Frontal cortex (tissue), 3 donors: ENCODE measurements at regions not wholly inside any gene's neighbourhood (a gene's known extent, or its start where the extent isn't known, plus 50 kb on each side); places are given as distances from the start of the nearest gene placed in this dataset.

Experiments
- DNase-seq, 2 donors: peaks; one replicate each; pipeline ENCODE4 v3.0.0; 2012; ENCODE audit warnings: low spot score in 2 of 2
- FAIRE-seq: peaks from 2 replicates; lab custom pipeline; 2012; peaks lifted over from hg19 to GRCh38; lab: Jason Lieb, UNC
- donor health status: control.
- donor health status: control.
- donor health status: control.

- DNase-seq (no peak), FAIRE-seq (no peak)
Measured at GRCh38 chr3:158961471-158961870, 159.6 kb downstream of the MFSD1 start.

GRCh38 chr3:158961911-158962310 is 160.1 kb downstream of the MFSD1 start:
- DNase-seq: no peak

GRCh38 chr3:158970006-158970405 is 168.2 kb downstream of the MFSD1 start:
- DNase-seq (no peak), FAIRE-seq (no peak)

More at GRCh38 chr3:158961911-158962310, 160.1 kb downstream of the MFSD1 start:
- no peak for FAIRE-seq

DNA sequence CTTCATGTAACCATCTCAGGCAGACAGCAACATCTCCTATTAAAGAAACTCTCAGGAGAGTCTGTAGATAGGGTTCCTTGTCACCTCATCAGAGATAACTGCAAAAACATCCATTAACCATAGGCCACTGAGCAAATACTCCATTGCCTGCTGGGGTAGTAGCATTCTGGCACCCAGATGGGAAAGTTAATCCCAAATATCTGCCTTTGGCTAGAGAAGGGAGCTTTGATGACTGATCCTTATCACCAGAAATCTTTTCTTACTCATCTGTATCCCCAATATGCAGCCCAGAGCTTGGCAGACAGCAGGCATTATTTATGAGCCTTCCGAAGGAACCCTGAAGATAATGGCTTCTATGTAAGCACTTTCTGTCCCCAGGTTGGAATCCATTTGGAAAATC is 173.1 kb downstream of the MFSD1 start:
- no peak for FAIRE-seq
- no peak for DNase-seq

- FAIRE-seq (no peak), DNase-seq (no peak)
Measured at GRCh38 chr3:158976966-158977365, 175.1 kb downstream of the MFSD1 start.

DNA sequence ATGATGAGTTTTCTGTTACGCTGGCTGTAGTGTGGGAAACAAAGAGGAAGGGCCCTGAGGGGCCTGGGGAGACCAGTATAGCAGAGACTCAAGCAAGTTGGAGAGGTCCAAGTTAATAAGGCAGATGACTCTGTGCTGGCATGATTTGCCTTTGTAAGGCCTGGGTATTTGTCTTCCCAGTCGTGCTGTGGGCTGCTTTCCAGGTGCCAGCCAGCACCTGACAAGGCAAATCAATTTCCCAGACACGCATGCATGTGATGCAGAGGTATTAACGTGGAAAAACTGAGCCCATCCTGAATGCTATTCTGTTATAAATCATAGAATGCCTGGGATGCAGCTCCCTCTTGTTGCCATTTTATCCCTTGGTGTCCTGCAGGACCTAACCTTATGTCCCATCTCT is 175.6 kb downstream of the MFSD1 start:
- no peak for FAIRE-seq
- DNase-seq: no peak

- DNase-seq (no peak), FAIRE-seq (no peak)
Measured at GRCh38 chr3:158983216-158984099, 181.6 kb downstream of the MFSD1 start.

DNA sequence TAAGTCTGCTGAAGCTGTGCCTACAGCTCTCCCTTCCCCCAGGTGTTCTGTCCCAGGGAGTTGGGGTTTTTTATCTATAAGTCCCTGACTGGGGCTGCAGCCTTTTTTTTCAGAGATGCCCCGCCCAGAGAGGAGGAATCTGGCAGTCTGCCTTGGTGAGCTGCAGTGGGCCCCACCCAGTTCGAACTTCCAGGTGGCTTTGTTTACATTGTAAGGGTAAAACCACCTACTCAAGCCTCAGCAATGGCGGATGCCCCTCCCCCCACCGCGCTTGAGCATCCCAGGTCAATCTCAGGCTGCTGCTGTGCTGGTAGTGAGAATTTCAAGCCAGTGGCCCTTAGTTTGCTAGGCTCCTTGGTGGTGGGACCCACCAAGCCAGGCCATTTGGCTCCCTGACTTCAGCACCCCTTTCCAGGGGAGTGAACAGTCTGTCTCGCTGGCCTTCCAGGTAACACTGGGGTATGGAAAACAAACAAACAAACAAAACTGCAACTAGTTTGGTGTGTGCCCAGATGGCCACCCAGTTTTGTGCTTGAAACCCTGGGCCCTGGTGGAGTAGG is 189.4 kb downstream of the MFSD1 start:
- no peak for DNase-seq
- no peak for FAIRE-seq

DNA sequence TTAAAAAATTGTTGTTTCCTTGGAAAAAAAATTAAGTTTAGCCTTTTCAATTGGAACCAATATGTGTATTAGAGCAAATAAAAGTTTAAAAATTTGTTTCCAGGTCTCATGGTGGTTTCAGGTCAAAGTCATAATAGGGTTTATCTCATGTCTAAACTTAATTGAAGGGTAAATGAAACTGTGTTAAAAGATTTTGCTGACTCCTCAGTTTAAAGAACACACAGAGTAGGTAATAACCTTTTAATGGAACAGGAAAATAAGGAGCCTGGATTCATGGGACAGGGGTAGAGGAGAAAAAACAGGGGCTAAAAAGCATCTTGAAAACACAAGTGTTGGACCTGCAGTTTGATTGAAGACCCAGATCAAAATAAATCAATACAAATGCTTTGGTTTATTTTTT is 190.6 kb downstream of the MFSD1 start:
- no peak for FAIRE-seq
- DNase-seq: no peak

- DNase-seq (no peak), FAIRE-seq (no peak)
Measured at GRCh38 chr3:158994386-158994785, 192.5 kb downstream of the MFSD1 start.

DNA sequence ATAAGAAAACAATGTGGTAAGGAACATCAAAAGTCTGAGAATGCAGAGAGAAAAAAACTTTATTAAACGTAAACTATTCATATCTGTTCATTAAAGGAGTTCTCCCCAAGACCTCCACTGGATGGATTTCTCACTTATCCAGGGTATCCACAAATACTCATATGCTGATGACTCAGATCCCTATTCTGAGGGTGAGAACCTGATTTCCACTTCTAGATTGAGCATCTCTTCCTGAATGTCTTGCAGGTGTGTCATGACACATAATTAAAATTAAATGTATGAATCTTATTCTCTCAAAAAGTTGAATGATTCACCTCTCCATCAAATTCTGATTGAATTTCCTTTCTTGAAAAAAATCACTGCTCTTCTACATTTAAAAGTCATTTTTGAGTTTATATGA is 199.9 kb downstream of the MFSD1 start:
- FAIRE-seq: no peak
- DNase-seq: no peak

GRCh38 chr3:159005137-159005536 is 203.3 kb downstream of the MFSD1 start:
- FAIRE-seq (no peak), DNase-seq (no peak)

DNA sequence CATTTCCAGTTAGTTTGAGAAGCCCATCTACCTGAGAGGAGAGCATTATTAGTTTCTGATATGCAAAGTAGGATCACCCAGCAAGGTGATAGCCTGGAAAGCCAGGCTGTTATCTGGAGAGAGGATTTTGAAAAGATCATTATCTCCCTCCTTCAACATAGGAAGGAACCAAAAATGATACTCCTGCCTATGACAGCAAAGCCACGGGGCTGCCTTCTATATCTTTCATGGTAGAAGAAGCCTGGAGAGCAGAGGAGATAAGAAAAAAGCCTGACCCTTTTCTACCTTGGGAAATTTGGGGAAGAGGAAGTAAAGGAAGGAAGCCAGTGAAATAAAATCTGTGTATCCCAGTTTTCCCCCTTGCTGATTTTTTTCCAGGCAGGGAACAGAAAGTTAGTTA is 205.5 kb downstream of the MFSD1 start:
- DNase-seq (no peak), FAIRE-seq (no peak)

DNA sequence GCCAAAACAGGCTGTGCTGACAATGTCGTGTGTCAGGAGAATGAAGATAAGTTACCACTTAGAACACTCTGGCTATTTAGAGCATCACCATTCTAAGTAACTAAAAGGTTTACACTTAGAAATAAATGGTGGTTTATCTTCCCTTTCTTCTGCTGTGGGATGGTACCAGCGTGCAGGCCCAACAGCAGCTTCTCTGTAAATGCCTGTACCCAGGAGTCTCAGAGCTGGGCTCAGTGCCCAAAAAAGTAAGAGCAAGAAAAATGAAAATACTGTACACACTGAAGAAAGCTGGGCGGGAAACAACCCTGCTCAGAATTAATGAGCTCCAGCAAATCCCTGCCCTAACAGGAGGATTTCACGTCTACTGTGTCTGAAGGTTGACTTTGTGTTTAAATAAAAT is 206.5 kb downstream of the MFSD1 start:
- DNase-seq (no peak), FAIRE-seq (no peak)

DNA sequence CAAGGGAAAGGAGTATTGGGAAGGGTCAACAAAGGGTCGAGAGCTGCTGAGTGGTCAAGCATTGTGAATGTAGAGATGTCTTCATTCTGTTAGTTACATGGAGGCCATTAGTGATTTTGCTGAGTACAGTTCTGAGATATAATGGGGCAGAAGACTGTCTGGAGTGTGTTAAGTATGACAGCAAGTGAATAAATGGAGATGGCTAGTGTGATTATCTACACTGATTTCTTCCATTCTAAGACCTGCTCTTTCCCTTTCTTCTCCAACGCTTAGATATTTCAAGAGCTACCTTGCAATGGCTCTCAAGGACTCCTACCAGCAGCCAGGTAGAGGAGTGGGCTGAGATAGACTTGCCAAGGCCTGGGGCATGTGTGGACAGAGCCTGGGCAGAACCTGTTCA is 216.5 kb downstream of the MFSD1 start:
- DNase-seq (no peak), FAIRE-seq (no peak)

DNA sequence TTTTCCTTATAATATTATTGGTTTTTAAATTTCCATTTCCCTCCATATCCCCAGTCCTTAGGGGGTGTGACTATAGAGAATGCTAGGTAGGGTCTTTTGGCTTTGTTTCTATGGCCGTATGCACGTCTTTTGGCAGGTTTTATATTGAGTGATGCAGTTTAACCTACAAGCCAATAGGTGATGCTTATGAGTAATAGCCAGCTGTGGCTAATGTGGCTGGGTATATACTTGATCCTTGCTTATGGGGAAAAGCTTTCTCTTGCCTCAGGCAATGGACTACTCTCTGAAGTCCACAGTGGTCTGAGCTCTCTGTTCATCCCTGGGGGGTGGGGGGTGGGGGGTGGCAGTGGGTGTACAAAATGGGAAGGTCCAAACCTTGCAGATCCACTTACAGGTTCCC is 223.9 kb downstream of the MFSD1 start:
- FAIRE-seq: no peak
- no peak for DNase-seq

- no peak for DNase-seq
- no peak for FAIRE-seq
Measured at GRCh38 chr3:159026510-159026909, 224.7 kb downstream of the MFSD1 start.

DNA sequence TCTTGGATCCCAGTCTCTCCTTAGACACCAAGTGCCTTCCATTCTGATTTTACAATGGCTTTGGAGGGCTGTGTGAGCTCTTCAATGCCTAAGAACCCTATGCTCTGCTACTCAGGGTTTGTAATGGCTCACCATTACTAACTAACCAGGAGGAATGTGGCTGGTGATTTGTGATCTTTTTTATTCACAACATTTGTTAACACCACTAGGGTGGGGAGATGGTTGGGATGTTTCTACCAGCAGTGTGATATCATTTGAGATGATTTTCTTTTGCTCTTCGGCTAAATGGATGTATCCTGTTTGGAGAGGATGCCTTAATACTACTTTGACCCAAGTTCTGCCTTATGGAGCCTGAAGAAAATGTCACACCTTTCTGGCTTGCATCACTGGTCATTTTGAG is 226.9 kb downstream of the MFSD1 start:
- no peak for FAIRE-seq

DNA sequence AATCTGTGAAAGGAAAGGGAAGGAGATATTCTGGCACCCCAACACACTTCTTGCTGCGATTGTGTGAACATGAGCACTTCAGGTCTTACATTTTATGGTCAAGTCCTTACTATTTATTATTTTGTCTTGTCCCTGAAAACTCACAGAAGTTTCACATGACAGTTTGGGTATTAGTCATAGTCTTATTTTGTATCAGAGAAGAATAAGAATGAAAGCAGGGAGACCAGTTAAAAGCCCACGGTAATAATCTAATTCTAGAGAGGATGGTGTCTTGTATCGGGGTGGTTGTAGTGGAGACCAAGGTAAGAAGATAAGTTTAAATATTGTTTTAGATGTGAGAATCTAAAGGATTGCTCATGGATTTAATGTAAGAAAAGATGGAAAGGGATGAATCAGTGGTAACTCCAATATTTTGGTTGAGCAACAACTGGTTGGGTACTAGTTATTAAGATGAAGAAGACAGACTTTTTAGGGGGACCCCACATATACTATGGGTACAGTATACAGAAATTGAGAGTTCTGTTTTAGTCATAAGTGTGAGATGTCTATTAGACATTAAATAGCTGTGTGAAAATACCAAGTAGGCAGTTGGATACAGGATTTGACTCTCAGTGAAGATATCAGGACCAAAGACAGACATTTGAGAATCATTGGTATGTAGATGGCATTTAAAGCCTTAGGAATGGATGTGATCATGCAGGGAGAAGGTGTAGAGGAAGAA is 227.6 kb downstream of the MFSD1 start:
- FAIRE-seq (no peak), DNase-seq (no peak)

More for the DNA sequence above, 226.9 kb downstream of the MFSD1 start:
- no peak for DNase-seq

GRCh38 chr3:159030138-159030670 is 228.3 kb downstream of the MFSD1 start:
- DNase-seq (no peak), FAIRE-seq (no peak)
